Gastrocnemius medialis (tissue), 4 donors: ENCODE measurements at regions not wholly inside any gene's neighbourhood (a gene's known extent, or its start where the extent isn't known, plus 50 kb on each side); places are given as distances from the start of the nearest gene placed in this dataset.

Experiments used
- ATAC-seq, 2 donors: fragments of 150-250 bp; one replicate each; pipeline ENCODE4 v1.9.1; 2016
- DNase-seq, 2 donors: peaks; one replicate each; pipeline ENCODE4 v3.0.0-alpha.2; 2019
- H3K27ac ChIP-seq, 4 donors: fragments of 200-600 bp; sonication (generic); 1 replicate in 1 of 4; 2 replicates in 3 of 4; pipeline ENCODE4 v1.5.1; 2016 to 2018; ENCODE audit warnings: mild to moderate bottlenecking in 2 of 4, moderate library complexity in 1 of 4
- H3K27me3 ChIP-seq, 3 donors: fragments of 200-600 bp; sonication (generic) in 2 of 3; 1 replicate in 1 of 3; 2 replicates in 2 of 3; pipeline versions ENCODE4 v1.5.1 to v1.6.0; 2016 to 2019; ENCODE audit warnings: mild to moderate bottlenecking in 1 of 3, moderate library complexity in 1 of 3
- H3K36me3 ChIP-seq, 2 donors: fragments of 200-600 bp; sonication (generic) in 1 of 2; one replicate each; pipeline ENCODE4 v1.5.1; 2017 to 2018
- H3K4me1 ChIP-seq, 2 donors: fragments of 200-600 bp; sonication (generic) in 1 of 2; one replicate each; pipeline ENCODE4 v1.5.1; 2016 to 2017; ENCODE audit warnings: mild to moderate bottlenecking in 2 of 2
- H3K4me3 ChIP-seq, 4 donors: fragments of 200-600 bp; sonication (generic) in 3 of 4; 1 replicate in 1 of 4; 2 replicates in 3 of 4; pipeline ENCODE4 v1.5.1; 2016 to 2019; ENCODE audit warnings: mild to moderate bottlenecking in 2 of 4
- H3K9me3 ChIP-seq, 3 donors: fragments of 200-600 bp; sonication (generic) in 2 of 3; 1 replicate in 1 of 3; 2 replicates in 2 of 3; pipeline ENCODE4 v1.5.1; 2016 to 2019
- CTCF ChIP-seq, 5 experiments: fragments of 450-650 bp in 3 of 5; fragments of 200-600 bp in 2 of 5; sonication (generic) in 2 of 5; IDR thresholded peaks in 4 of 5; conservative IDR thresholded peaks in 1 of 5; 1 replicate in 4 of 5; 2 replicates in 1 of 5; pipeline ENCODE4 v1.5.1; 2016 to 2019; ENCODE audit warnings: antibody characterized with exemption in 5 of 5, mild to moderate bottlenecking in 3 of 5, moderate library complexity in 3 of 5
- POLR2A ChIP-seq, 2 donors: fragments of 450-650 bp; IDR thresholded peaks; one replicate each; pipeline ENCODE4 v1.6.1; 2017; ENCODE audit warnings: antibody characterized with exemption in 2 of 2, mild to moderate bottlenecking in 2 of 2, moderate library complexity in 2 of 2
- in situ Hi-C, 4 donors: fragments of 200-750 bp; cut with MboI; loops; one replicate each; pipeline versions ENCODE4 v1.15.0 to v1.8.0; 2017; ENCODE audit warnings: low sequenced_read_pairs in 4 of 4
- intact Hi-C: fragments of 100-400 bp; cut with DNase I; formaldehyde crosslinking; loops from one replicate; pipeline ENCODE4 v1.15.1; 2023; ENCODE audit warnings: low total_unique reads

GRCh38 chr6:4398791-4399190 is 263.4 kb upstream of the ECI2 start:
- H3K36me3 ChIP-seq, result no peaks in the 10 kb centered on the region
- ATAC-seq (no peak), DNase-seq (no peak)
- peak overlapping the region; percentile 92 to 97 (median 94) for H3K27ac ChIP-seq
- H3K4me1 ChIP-seq, result peaks cover 48% of the 10 kb centered on the region in 2 donors
- TF ChIP-seq CTCF (IDR thresholded peaks at IDR 0.05 in 4 of 5, conservative IDR thresholded peaks at IDR 0.05 in 1 of 5), result no peak
- no peak for TF ChIP-seq POLR2A (IDR thresholded peaks at IDR 0.05)
- in situ Hi-C loops (no loop called here), intact Hi-C loops (no loop called here)
- no peak overlapping the region for H3K4me3 ChIP-seq
- no peaks in the 10 kb centered on the region for H3K9me3 ChIP-seq
- no peaks in the 10 kb centered on the region for H3K27me3 ChIP-seq

GRCh38 chr6:4397307-4397706 is 261.9 kb upstream of the ECI2 start:
- Histone ChIP-seq H3K27ac (peak overlapping the region; percentile 92 to 97 (median 94)), H3K4me3 (no peak overlapping the region), H3K27me3 (no peaks in the 10 kb centered on the region), H3K9me3 (no peaks in the 10 kb centered on the region), H3K36me3 (no peaks in the 10 kb centered on the region), H3K4me1 (peaks cover 34 to 35% of the 10 kb centered on the region in 2 donors)
- in situ Hi-C loops, result no loop called here
- peak; percentile 77 to 82 for ATAC-seq
- peak; percentile 72 to 82 for DNase-seq
- no peak for TF ChIP-seq POLR2A (IDR thresholded peaks at IDR 0.05)
- intact Hi-C loops, result no loop called here

GRCh38 chr6:4396044-4396443 is 260.7 kb upstream of the ECI2 start:
- Histone ChIP-seq H3K27ac (peak overlapping the region; percentile 92 to 97 (median 94)), H3K4me1 (peaks cover 24 to 26% of the 10 kb centered on the region in 2 donors), H3K9me3 (no peaks in the 10 kb centered on the region), H3K36me3 (no peaks in the 10 kb centered on the region), H3K4me3 (no peak overlapping the region), H3K27me3 (no peaks in the 10 kb centered on the region)
- in situ Hi-C loops, result no loop called here
- DNase-seq (no peak), ATAC-seq (peak in 1 of 2 donors; percentile 40)
- intact Hi-C loops, result no loop called here
- TF ChIP-seq POLR2A (IDR thresholded peaks at IDR 0.05), result no peak
- TF ChIP-seq CTCF (IDR thresholded peaks at IDR 0.05 in 4 of 5, conservative IDR thresholded peaks at IDR 0.05 in 1 of 5), result peak in 4 of 5 experiments; percentile 22 to 37 (median 24)

GRCh38 chr6:4395386-4395785 is 260.0 kb upstream of the ECI2 start:
- H3K9me3 ChIP-seq, result no peaks in the 10 kb centered on the region
- H3K4me1 ChIP-seq, result peaks cover 24 to 26% of the 10 kb centered on the region in 2 donors
- intact Hi-C loops, result no loop called here
- no peak overlapping the region for H3K4me3 ChIP-seq
- no peaks in the 10 kb centered on the region for H3K27me3 ChIP-seq
- ATAC-seq (no peak), DNase-seq (no peak)
- peak overlapping the region in 2 of 4 donors; percentile 95 to 97 for H3K27ac ChIP-seq
- TF ChIP-seq POLR2A (IDR thresholded peaks at IDR 0.05), result no peak
- TF ChIP-seq CTCF (IDR thresholded peaks at IDR 0.05 in 4 of 5, conservative IDR thresholded peaks at IDR 0.05 in 1 of 5), result no peak
- no peaks in the 10 kb centered on the region for H3K36me3 ChIP-seq
- in situ Hi-C loops, result no loop called here

- TF ChIP-seq POLR2A (IDR thresholded peaks at IDR 0.05), result no peak
- TF ChIP-seq CTCF (IDR thresholded peaks at IDR 0.05 in 4 of 5, conservative IDR thresholded peaks at IDR 0.05 in 1 of 5), result no peak
These were observed 259.4 kb upstream of the ECI2 start for GRCh38 chr6:4394786-4395185.

More at GRCh38 chr6:4394786-4395185, 259.4 kb upstream of the ECI2 start:
- intact Hi-C loops, result no loop called here
- DNase-seq (no peak), ATAC-seq (no peak)
- H3K27me3 ChIP-seq, result no peaks in the 10 kb centered on the region
- H3K36me3 ChIP-seq, result no peaks in the 10 kb centered on the region
- peaks cover 24 to 26% of the 10 kb centered on the region in 2 donors for H3K4me1 ChIP-seq
- in situ Hi-C loops, result no loop called here
- no peak overlapping the region for H3K4me3 ChIP-seq
- no peaks in the 10 kb centered on the region for H3K9me3 ChIP-seq
- no peak overlapping the region for H3K27ac ChIP-seq
